NB4 (cell line): ENCODE measurements at regions not wholly inside any gene's neighbourhood (a gene's known extent, or its start where the extent isn't known, plus 50 kb on each side); places are given as distances from the start of the nearest gene placed in this dataset.

Experiments
- CTCF ChIP-seq: IDR thresholded peaks from one replicate; pipeline ENCODE4 v1.5.1; 2012; ENCODE audit warnings: low read depth, low read length
- POLR2A ChIP-seq: IDR thresholded peaks from 2 replicates; pipeline ENCODE4 v1.6.1; 2011; ENCODE audit warnings: mild to moderate bottlenecking; ENCODE audit not compliant: insufficient read length; ENCODE audit errors: extremely low read depth

DNA sequence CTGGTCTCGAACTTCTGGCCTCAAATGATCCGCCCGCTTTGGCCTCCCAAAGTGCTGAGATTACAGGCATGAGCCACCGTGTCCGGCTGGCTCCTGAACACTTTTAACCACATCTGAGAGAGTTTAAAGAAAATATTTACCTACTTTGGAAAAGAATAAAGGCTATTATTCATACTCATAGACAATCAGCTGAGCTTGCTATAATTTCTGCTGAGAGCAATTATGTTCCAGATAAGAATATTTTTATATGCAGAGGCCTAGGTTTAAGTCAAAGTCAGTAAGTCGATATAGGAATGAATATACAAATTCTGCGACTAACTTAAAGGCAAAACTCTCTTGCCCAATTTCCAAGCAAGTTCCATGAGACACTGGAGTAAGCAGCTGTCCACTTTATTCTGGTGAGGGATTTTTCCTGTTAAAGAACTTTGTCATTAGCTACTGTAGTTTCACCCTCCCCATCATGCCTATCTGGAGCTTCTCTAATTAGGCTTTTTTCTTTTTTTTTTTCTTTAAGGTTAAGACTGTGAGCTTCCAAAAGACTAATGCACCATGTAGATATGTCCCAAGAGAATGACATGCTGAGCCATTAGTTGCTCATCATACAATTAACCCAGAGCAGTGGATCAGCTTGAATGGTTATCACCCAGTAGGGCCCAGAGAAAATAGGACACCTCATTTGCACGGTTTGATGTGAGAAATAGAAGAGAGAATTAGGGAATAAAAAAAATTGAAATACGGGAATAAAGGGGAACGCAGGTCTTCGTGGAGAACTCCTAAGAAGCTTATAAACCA, 260.1 kb downstream of the KCNE4 start:
- TF ChIP-seq POLR2A: no peak
- TF ChIP-seq CTCF: no peak
